ENCODE measurements at regions not wholly inside any gene's neighbourhood (a gene's known extent, or its start where the extent isn't known, plus 50 kb on each side); places are given as distances from the start of the nearest gene placed in this dataset.

DNA sequence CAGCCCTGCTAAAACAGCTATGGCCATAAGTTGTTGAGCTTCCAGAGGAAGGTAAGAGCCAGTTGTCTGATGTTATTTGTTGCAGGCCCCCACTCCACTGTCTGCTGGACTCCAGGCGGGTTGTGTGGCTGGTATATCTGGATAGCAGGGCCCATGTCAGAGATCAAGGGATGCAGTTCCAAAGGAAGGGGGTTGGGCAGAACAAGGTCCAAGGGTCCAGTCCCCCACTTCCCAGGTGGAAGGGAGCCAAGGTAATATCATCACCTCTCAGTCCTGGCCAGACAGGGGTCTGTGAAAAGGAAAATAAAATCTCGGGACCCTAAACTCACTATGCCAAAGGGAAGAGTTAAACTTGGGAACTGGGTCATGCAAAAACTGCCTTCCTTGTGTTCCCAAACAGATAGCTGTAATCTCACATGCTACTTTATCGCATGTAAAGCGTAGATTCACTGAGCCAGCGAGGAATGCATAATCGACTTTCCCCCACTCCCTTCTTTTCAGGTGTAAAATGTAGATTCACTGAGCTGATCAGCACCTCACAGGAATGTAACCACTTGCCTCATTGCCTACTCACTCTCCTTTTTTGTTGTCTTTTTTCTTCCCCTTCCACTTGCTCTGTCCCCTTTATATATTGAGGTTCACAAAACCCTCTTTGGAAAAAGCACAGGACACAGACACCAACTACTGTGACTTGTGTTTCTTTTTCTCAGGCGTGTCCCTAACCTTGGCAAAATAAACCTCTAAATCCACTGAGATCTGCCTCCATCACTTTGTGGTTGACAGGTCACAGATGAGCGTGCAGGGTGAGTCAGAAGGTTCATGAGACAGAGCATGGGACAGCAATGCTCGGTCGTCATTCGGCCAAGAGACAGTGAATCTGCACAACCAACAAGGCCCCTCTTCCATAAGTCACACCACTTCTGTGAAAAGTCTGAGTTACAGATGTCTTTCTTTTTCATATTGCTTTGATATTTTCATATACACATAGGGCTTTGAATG is 255.3 kb upstream of the SIX2 start:
- no peaks in the 10 kb centered on the region for H3K4me1 ChIP-seq (ENCODE audit: low read length)

DNA sequence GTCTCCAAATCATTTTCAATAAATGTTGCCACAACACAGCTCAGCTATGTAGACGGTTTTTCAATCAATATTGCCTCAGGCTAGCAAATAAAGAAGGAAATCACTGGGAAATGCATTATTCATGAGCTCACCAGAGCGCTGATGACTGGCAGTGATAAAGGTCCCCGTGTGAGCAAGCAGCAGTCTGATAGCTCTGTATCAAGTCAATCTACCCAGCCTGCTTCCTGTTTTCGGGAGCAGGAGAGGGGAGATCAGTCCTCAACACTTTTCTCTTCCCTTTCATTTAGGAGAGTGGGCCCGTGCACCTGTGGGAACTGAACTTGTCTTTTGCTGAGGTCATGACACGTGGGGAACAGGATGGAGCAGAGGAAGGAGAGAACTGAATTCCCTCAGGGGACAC is 253.9 kb upstream of the SIX2 start:
- Histone ChIP-seq H3K79me2 (ENCODE audit: low read length) (no peaks in the 10 kb centered on the region), H3K36me3 (replicated peaks; ENCODE audit: low read depth, low read length) (no peaks in the 10 kb centered on the region), H3K9me3 (ENCODE audit: insufficient read depth, low read length) (no peaks in the 10 kb centered on the region), H4K20me1 (ENCODE audit: insufficient read depth, low read length) (no peaks in the 10 kb centered on the region), H3K27me3 (ENCODE audit: low read depth, low read length) (peaks cover 23% of the 10 kb centered on the region; the same call in 1 of the 2 replicates), H3K4me2 (ENCODE audit: low read length) (no peak overlapping the region), H3K4me1 (ENCODE audit: low read length) (no peaks in the 10 kb centered on the region), H3K4me3 (ENCODE audit: low read length) (no peak overlapping the region), H3K27ac (ENCODE audit: low read length) (no peak overlapping the region), H3K9ac (ENCODE audit: low read length) (no peak overlapping the region), H2AFZ (ENCODE audit: low read depth, low read length) (no peak overlapping the region)
- TF ChIP-seq, protein P1, sequence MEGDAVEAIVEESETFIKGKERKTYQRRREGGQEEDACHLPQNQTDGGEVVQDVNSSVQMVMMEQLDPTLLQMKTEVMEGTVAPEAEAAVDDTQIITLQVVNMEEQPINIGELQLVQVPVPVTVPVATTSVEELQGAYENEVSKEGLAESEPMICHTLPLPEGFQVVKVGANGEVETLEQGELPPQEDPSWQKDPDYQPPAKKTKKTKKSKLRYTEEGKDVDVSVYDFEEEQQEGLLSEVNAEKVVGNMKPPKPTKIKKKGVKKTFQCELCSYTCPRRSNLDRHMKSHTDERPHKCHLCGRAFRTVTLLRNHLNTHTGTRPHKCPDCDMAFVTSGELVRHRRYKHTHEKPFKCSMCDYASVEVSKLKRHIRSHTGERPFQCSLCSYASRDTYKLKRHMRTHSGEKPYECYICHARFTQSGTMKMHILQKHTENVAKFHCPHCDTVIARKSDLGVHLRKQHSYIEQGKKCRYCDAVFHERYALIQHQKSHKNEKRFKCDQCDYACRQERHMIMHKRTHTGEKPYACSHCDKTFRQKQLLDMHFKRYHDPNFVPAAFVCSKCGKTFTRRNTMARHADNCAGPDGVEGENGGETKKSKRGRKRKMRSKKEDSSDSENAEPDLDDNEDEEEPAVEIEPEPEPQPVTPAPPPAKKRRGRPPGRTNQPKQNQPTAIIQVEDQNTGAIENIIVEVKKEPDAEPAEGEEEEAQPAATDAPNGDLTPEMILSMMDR (IDR thresholded peaks at IDR 0.05; ENCODE audit: low read depth, low read length): no peak
- no peak for TF ChIP-seq EZH2phosphoT487 (IDR thresholded peaks at IDR 0.05; ENCODE audit: low read depth)

More for the DNA sequence above, 255.3 kb upstream of the SIX2 start:
- Histone ChIP-seq H3K27ac (ENCODE audit: low read length) (no peak overlapping the region), H3K9ac (ENCODE audit: low read length) (no peak overlapping the region), H3K79me2 (ENCODE audit: low read length) (no peaks in the 10 kb centered on the region), H4K20me1 (ENCODE audit: insufficient read depth, low read length) (no peaks in the 10 kb centered on the region), H3K27me3 (ENCODE audit: low read depth, low read length) (peaks cover 23% of the 10 kb centered on the region; the same call in 1 of the 2 replicates), H3K9me3 (ENCODE audit: insufficient read depth, low read length) (no peaks in the 10 kb centered on the region), H2AFZ (ENCODE audit: low read depth, low read length) (no peak overlapping the region), H3K4me3 (ENCODE audit: low read length) (no peak overlapping the region), H3K36me3 (replicated peaks; ENCODE audit: low read depth, low read length) (no peaks in the 10 kb centered on the region), H3K4me2 (ENCODE audit: low read length) (no peak overlapping the region)
- TF ChIP-seq EZH2phosphoT487 (IDR thresholded peaks at IDR 0.05; ENCODE audit: low read depth): no peak
- TF ChIP-seq, protein P1 (IDR thresholded peaks at IDR 0.05; ENCODE audit: low read depth, low read length): no peak

DNA sequence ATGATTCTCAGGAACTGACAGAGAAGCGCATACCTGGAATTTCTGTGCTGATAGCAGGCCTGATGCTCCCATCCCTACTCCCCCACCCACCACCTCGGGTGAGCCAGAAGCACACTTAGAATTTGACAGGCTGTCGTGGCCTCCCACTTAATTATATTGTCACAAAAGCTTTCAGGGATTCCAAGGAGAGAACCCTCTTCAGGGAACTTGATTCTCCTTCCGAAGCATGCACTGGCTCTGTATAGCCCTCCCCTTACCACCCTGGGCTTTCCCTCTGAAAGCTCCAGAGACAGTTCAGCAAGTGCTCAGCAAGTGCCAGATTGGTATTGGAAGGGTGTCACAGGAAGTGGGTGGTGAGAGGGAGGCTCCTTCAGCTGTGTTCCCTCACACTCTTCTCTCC is 252.5 kb upstream of the SIX2 start:
- H3K9me3 ChIP-seq (ENCODE audit: insufficient read depth, low read length): no peaks in the 10 kb centered on the region
- no peak overlapping the region for H2AFZ ChIP-seq (ENCODE audit: low read depth, low read length)
- TF ChIP-seq, protein P1 (IDR thresholded peaks at IDR 0.05; ENCODE audit: low read depth, low read length): no peak
- no peak for TF ChIP-seq EZH2phosphoT487 (IDR thresholded peaks at IDR 0.05; ENCODE audit: low read depth)
- no peak overlapping the region for H3K9ac ChIP-seq (ENCODE audit: low read length)
- no peaks in the 10 kb centered on the region for H3K36me3 ChIP-seq (replicated peaks; ENCODE audit: low read depth, low read length)
- no peaks in the 10 kb centered on the region for H3K79me2 ChIP-seq (ENCODE audit: low read length)
- no peak overlapping the region for H3K27ac ChIP-seq (ENCODE audit: low read length)
- H4K20me1 ChIP-seq (ENCODE audit: insufficient read depth, low read length): no peaks in the 10 kb centered on the region
- H3K4me2 ChIP-seq (ENCODE audit: low read length): no peak overlapping the region
- no peaks in the 10 kb centered on the region for H3K4me1 ChIP-seq (ENCODE audit: low read length)
- H3K27me3 ChIP-seq (ENCODE audit: low read depth, low read length): peaks cover 23% of the 10 kb centered on the region; the same call in 1 of the 2 replicates
- H3K4me3 ChIP-seq (ENCODE audit: low read length): no peak overlapping the region

DNA sequence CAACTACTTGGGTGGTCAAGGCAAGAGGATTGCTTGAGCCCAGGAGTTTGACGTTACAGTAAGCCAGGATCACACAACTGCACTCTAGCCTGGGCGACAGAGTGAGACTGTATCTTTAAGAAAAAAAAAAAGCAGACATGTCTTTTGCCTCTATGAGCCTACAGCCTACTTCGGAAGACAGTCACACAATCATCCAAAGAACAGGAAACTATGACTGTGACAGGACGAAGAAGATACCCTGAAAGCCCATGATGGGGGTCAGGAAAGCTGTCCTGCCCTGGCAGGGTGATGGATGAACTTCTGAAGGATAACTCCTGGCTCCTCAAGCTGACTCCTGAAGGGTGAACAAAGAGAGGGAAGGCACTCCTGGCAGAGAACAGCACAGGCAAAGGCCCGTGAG is 251.7 kb upstream of the SIX2 start:
- Histone ChIP-seq H3K27ac (ENCODE audit: low read length) (no peak overlapping the region), H3K79me2 (ENCODE audit: low read length) (no peaks in the 10 kb centered on the region), H4K20me1 (ENCODE audit: insufficient read depth, low read length) (no peaks in the 10 kb centered on the region), H3K4me1 (ENCODE audit: low read length) (no peaks in the 10 kb centered on the region), H2AFZ (ENCODE audit: low read depth, low read length) (no peak overlapping the region), H3K9ac (ENCODE audit: low read length) (no peak overlapping the region), H3K4me2 (ENCODE audit: low read length) (no peak overlapping the region), H3K9me3 (ENCODE audit: insufficient read depth, low read length) (no peaks in the 10 kb centered on the region), H3K4me3 (ENCODE audit: low read length) (no peak overlapping the region), H3K27me3 (ENCODE audit: low read depth, low read length) (peaks cover 23% of the 10 kb centered on the region; the same call in 1 of the 2 replicates), H3K36me3 (replicated peaks; ENCODE audit: low read depth, low read length) (no peaks in the 10 kb centered on the region)
- TF ChIP-seq, protein P1 (IDR thresholded peaks at IDR 0.05; ENCODE audit: low read depth, low read length): no peak
- TF ChIP-seq EZH2phosphoT487 (IDR thresholded peaks at IDR 0.05; ENCODE audit: low read depth): no peak
